KBM-7 (cell line): ENCODE measurements at regions not wholly inside any gene's neighbourhood (a gene's known extent, or its start where the extent isn't known, plus 50 kb on each side); places are given as distances from the start of the nearest gene placed in this dataset.

ENCODE experiments used
- DNase-seq: peaks from one replicate; pipeline ENCODE4 v3.0.0-alpha.2; 2015
- in situ Hi-C: fragments of 300-500 bp; cut with MboI; formaldehyde crosslinking; loops from 2 replicates; pipeline ENCODE4 v1.14.3; 2020; ENCODE audit warnings: low sequenced_read_pairs, low pct_unique_long_range_greater_than_20kb, mixed read lengths

GRCh38 chr19:32176591-32176990 lies 168.8 kb upstream of the ZNF507 start:
- DNase-seq = no peak
- in situ Hi-C loops = no loop called here

DNA sequence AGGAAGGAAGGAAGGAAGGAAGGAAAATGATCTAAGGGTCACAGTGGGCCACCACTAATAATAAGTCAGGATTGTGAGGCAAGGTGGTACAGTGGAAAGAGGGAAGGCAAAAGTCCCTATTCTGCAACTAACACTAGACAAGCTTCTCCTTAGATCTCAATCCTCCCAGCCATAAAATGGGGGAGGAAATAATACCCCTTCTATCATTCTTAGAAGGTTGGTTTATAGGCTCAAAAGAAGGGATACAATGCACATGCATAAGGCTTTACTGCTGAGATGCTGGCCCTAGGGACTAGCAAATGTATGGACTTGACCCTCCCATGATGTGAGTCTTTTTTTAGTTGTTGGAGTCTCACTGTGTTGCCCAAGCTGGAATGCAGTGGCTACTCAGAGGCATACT lies 167.7 kb upstream of the ZNF507 start:
- in situ Hi-C loops = no loop called here

DNA sequence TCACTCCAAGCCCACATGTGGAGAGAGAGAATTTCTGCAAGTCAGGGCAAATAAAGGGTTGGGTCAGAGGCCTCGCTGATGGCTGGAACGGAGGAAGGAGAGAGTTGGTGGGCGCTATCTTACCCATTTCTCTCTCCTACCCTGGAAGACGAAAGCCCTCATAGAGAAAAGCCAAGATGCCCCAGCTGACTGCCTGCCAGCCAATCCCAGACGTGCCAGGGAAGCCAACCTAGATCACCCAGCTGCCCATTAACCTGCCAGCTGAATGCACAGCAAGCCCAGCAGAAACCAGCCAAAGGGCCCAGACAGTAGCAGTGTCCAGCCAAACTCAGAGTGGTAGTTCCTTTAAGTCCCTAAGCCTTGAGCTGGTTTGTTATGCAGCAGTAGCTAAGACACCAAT lies 167.0 kb upstream of the ZNF507 start:
- no peak for DNase-seq
- in situ Hi-C loops = no loop called here

More for the DNA sequence above, 167.7 kb upstream of the ZNF507 start:
- no peak for DNase-seq

GRCh38 chr19:32178956-32179355 lies 166.5 kb upstream of the ZNF507 start:
- DNase-seq = no peak
- in situ Hi-C loops = no loop called here

DNA sequence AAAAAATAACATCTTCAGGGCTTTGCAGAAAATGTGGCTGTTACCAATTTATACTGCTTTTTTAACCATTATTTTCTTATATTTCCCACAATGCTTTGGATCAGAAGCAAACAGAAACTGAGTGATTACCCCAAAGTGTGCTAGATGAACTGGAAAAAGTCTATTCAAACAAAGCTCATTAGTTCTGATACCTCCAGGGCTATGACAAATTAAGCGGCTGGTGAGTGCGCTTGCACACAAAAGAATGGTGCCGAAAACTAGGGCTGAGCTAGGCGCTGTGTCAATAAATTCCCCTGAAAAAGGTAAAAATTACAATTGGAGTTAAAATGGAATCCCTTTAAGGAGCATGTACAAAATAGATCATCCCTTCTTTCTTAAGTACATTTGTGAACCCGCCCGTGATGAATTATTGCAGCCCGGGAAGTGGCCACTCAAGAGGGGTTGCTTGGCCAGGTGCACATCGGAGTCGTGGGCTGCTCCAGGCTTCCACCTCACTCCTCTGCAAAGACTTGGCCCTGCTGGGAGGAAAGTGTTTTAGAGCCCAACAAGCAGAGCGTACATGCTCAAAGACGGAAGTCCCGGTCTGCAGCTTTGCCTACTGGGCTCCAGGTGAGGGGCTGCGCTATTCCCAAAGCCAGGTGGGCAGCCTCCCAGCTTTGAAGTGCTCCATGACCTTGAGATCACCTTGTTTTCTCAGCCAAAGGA lies 164.0 kb upstream of the ZNF507 start:
- no peak for DNase-seq
- in situ Hi-C loops = no loop called here

DNA sequence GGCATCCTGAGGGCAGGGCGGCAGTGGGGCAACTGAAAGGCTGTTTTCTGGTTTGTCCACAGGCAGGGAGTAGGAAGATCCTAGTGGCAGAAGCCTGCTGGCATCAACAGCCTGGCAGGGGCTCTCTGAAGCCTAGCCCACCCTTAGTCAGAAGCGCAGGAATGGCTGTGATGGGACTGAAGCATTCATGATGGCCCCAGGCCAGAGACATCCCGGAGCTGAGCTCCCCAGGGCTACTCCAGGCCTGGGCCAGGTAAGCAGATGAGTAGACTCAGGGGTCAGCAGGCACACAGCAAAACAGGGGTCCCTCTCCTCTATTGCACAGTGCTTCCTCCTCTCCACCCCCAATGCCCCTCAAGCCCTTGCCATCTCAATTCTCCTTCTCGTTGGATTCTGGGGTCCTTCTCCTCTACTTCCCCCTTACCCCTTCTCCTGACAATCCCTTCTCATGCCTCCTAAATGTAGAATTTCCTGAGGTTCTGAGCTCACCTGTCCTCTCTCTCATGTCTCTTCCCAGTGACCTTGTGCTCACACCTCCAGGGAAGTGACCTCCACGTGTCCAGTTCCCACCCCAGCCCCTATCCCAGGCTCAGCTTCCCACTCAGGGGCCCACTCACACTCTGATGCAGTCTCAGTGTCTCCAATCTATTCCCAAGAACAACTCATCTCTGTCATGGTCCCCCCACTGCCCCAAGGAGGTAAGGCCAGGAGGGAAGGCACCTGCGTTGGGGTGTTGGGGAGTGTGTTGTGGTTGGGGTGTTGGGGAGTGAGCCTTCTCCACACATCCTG lies 158.7 kb upstream of the ZNF507 start:
- in situ Hi-C loops = no loop called here

GRCh38 chr19:32188921-32189320 lies 156.5 kb upstream of the ZNF507 start:
- in situ Hi-C loops = no loop called here

More for the DNA sequence above, 158.7 kb upstream of the ZNF507 start:
- DNase-seq = no peak

DNA sequence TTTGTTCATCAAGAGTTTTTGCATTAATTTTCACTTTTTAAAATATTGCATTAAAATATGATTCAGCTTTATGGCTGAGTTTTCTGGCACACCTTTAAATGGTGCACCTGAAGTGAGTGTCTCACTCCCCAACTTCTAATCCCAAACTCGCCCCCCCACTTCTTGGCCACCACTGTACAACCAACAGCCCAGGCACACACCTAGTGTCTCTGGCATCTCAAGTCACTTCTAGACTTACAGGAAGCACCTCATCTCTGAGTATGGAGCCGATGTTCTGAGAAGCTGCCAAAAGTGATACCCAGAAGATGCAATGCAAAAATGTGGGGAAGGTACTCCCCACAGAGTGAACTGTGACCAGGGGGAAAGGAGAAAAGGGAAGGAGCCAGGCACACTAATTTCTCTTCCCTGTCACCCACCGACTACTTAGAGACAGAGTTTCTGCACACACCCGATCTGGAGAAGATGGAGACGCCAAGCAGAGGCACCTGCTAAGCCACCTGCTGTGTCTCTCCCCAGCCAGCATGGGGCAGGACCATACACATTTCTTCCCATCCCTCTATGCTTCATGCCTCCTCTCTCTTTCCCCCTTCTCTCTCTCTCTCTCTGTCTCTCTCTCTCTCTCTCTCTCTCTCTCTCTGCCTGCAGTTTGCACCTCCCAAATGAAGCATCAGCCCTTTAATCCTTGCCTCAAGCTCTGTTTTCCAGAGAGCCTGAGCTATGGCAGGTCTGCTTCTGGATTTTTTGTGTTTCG lies 155.3 kb upstream of the ZNF507 start:
- in situ Hi-C loops = no loop called here
- DNase-seq = no peak

More at GRCh38 chr19:32188921-32189320, 156.5 kb upstream of the ZNF507 start:
- no peak for DNase-seq

DNA sequence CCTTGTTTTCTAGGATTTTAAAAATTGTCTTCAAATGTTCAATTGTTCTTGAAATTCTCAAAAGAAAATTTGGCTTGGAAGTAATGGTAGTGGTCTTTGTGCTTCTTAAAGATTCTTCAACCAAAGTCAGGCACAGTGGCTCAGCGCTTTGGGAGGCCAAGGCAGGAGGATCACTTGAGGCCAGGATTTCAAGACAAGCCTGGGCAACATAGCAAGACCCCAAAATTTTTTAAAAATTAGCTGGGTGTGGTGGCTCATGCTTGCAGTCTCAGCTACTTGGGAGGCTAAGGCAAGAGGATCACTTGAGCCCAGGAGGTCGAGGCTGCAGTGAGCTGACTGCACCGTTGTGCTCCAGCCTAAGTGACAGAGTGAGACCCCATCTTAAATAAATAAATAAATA lies 153.5 kb upstream of the ZNF507 start:
- in situ Hi-C loops = no loop called here
- DNase-seq = no peak

- in situ Hi-C loops = no loop called here
- DNase-seq = no peak
These were observed 149.5 kb upstream of the ZNF507 start for GRCh38 chr19:32195706-32196610.

- no peak for DNase-seq
- in situ Hi-C loops = no loop called here
These were observed 148.6 kb upstream of the ZNF507 start for GRCh38 chr19:32196690-32197420.

DNA sequence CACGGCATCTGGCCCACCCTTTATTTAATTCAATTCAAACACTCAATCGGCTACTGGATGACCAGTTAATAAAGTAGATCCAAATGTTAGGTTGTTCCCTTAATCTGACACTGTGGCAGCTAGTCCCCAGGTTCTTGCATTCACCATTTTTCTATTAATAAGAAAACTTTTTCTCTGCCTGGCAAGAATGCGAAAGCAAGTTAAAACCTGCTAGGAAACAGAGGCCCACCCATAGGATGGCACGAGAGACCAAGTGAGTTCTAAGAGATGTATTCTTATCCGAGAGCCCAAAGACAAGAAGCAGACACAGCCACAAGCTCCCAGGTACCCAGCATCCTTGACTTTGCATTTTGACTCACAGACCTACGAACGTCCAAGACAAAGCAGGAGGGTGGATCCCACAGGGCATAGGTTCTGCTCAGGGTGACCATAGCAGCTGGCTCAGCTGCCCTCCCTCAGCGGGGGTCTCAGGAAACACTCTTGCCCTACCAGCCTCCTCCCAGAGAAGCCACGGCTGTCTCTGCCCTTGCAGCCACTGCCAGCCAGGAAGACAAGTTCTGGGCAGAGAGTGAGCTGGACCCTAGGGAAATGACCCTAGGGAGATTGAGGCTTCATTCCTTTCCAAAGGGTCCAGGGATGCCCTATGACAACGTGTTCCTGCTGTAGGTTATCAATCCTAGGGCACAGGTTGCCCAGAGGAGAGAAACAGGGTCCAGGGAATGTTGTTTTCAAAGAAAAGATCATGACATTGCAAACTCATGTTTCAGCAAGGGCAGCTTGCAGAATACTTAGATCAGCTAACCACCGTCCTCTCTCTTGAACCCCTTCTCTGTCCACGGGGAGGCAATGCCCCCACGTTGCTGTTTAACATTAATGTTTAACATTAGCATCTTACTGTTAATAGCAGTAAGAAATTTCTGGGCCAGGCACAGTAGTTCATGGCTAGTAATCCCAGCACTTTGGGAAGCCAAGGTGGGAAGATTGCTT lies 147.2 kb upstream of the ZNF507 start:
- no peak for DNase-seq
- in situ Hi-C loops = no loop called here

DNA sequence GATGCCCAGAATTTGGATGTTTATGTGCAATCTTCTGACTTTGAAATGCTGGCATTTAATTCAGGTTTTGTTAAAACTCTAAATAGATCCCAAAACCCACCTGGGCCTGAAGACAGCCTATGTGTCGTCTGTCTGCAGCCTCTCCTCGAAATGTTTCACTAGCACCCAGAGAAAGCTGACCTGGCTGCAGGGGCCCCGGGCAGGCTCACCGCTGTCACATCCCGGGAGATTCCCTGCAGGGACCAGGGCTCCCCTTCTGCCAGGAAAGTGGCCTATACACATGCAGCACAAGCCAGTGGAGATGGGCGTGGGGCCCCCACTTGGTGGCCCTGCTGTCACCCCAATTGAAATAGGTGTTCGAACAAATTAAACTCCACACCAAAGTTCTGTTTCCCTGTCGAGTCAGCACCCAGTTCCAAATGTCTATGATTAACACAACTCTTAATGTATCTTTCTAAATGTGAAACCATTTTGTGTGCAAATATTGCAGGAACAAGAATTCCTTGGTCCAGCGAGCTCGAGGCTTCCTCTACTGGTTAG lies 145.8 kb upstream of the ZNF507 start:
- no peak for DNase-seq
- in situ Hi-C loops = no loop called here

GRCh38 chr19:32200312-32201038 lies 144.9 kb upstream of the ZNF507 start:
- DNase-seq = no peak
- in situ Hi-C loops = no loop called here

- no peak for DNase-seq
- in situ Hi-C loops = no loop called here
These were observed 144.2 kb upstream of the ZNF507 start for GRCh38 chr19:32201211-32201610.

GRCh38 chr19:32201636-32202051 lies 143.8 kb upstream of the ZNF507 start:
- in situ Hi-C loops = no loop called here
- peak; percentile 5 for DNase-seq
